ENCODE measurements at regions not wholly inside any gene's neighbourhood (a gene's known extent, or its start where the extent isn't known, plus 50 kb on each side); places are given as distances from the start of the nearest gene placed in this dataset.

- TF ChIP-seq CTCF (IDR thresholded peaks at IDR 0.05) (no peak), POLR2A (IDR thresholded peaks at IDR 0.05) (no peak)
Observed at GRCh38 chr2:18781541-18782280, 192.3 kb upstream of the NT5C1B start.

All from ovary (tissue), 3 donors.